ENCODE measurements at regions not wholly inside any gene's neighbourhood (a gene's known extent, or its start where the extent isn't known, plus 50 kb on each side); places are given as distances from the start of the nearest gene placed in this dataset.

GRCh38 chr19:30173593-30174356, 198.4 kb upstream of the ZNF536 start:
- intact Hi-C loops (cut with DNase I), result no loop called here
- Histone ChIP-seq H3K36me3 (no peaks in the 10 kb centered on the region), H3K4me3 (no peak overlapping the region), H3K27ac (no peak overlapping the region), H3K9me3 (no peaks in the 10 kb centered on the region), H3K4me1 (no peaks in the 10 kb centered on the region), H3K27me3 (ENCODE audit: low read depth) (peaks cover 4% of the 10 kb centered on the region)
- TF ChIP-seq CTCF (IDR thresholded peaks at IDR 0.05), result no peak
- DNase-seq (no peak), ATAC-seq (no peak)

GRCh38 chr19:30174357-30174645, 197.9 kb upstream of the ZNF536 start:
- intact Hi-C loops (cut with DNase I), result no loop called here

GRCh38 chr19:30174791-30175190, 197.4 kb upstream of the ZNF536 start:
- DNase-seq (no peak), ATAC-seq (no peak)
- no peak overlapping the region for H3K4me3 ChIP-seq
- intact Hi-C loops (cut with DNase I), result no loop called here
- H3K27me3 ChIP-seq (ENCODE audit: low read depth), result peaks cover 4% of the 10 kb centered on the region
- no peaks in the 10 kb centered on the region for H3K4me1 ChIP-seq
- no peaks in the 10 kb centered on the region for H3K9me3 ChIP-seq
- TF ChIP-seq CTCF (IDR thresholded peaks at IDR 0.05), result no peak
- no peak overlapping the region for H3K27ac ChIP-seq
- no peaks in the 10 kb centered on the region for H3K36me3 ChIP-seq

More at GRCh38 chr19:30174357-30174645, 197.9 kb upstream of the ZNF536 start:
- TF ChIP-seq CTCF (IDR thresholded peaks at IDR 0.05), result no peak
- Histone ChIP-seq H3K9me3 (no peaks in the 10 kb centered on the region), H3K27ac (no peak overlapping the region), H3K4me1 (no peaks in the 10 kb centered on the region), H3K4me3 (no peak overlapping the region), H3K36me3 (no peaks in the 10 kb centered on the region), H3K27me3 (ENCODE audit: low read depth) (peaks cover 4% of the 10 kb centered on the region)
- ATAC-seq (no peak), DNase-seq (no peak)

GRCh38 chr19:30175987-30176386, 196.2 kb upstream of the ZNF536 start:
- intact Hi-C loops (cut with DNase I), result no loop called here
- no peak for DNase-seq
- ATAC-seq, result no peak
- no peaks in the 10 kb centered on the region for H3K4me1 ChIP-seq
- no peaks in the 10 kb centered on the region for H3K9me3 ChIP-seq
- peaks cover 4% of the 10 kb centered on the region for H3K27me3 ChIP-seq (ENCODE audit: low read depth)
- no peak overlapping the region for H3K4me3 ChIP-seq
- no peaks in the 10 kb centered on the region for H3K36me3 ChIP-seq
- no peak overlapping the region for H3K27ac ChIP-seq
- no peak for TF ChIP-seq CTCF (IDR thresholded peaks at IDR 0.05)

- DNase-seq, result no peak
- H3K9me3 ChIP-seq, result peaks cover 20% of the 10 kb centered on the region
- intact Hi-C loops (cut with DNase I), result no loop called here
- no peaks in the 10 kb centered on the region for H3K4me1 ChIP-seq
- H3K36me3 ChIP-seq, result no peaks in the 10 kb centered on the region
- H3K27me3 ChIP-seq (ENCODE audit: low read depth), result peaks cover 4% of the 10 kb centered on the region
- ATAC-seq, result no peak
- no peak overlapping the region for H3K4me3 ChIP-seq
- H3K27ac ChIP-seq, result no peak overlapping the region
- no peak for TF ChIP-seq CTCF (IDR thresholded peaks at IDR 0.05)
These were observed 193.3 kb upstream of the ZNF536 start for GRCh38 chr19:30178721-30179402.

Data from lower lobe of right lung (tissue), 2 donors.